B cell (primary cell): ENCODE measurements at regions not wholly inside any gene's neighbourhood (a gene's known extent, or its start where the extent isn't known, plus 50 kb on each side); places are given as distances from the start of the nearest gene placed in this dataset.

Experiments
- ATAC-seq: fragments of 200-7000 bp; cut with Tn5 transposase; one replicate; pipeline ENCODE4 v1.10.0; 2021; ENCODE audit warnings: low read depth, mild to moderate bottlenecking, moderate number of reproducible peaks, moderate library complexity
- CTCF ChIA-PET: fragments of 350-600 bp; sonication (Branson Sonifier 250); formaldehyde crosslinking; loops from one replicate; lab custom pipeline; 2021; ENCODE audit warnings: antibody characterized with exemption, inconsistent platforms; lab: Charles Lee
- POLR2A ChIA-PET: fragments of 350-600 bp; sonication (Branson Sonifier 250); formaldehyde crosslinking; loops from one replicate; lab custom pipeline; 2021; ENCODE audit warnings: antibody characterized with exemption; lab: Charles Lee
- DNase-seq: peaks from one replicate; pipeline ENCODE4 v3.0.0; 2013
- H2AFZ ChIP-seq: 2 replicates; pipeline ENCODE4 v1.6.1; 2012; ENCODE audit warnings: mild to moderate bottlenecking, low read depth, low read length; ENCODE audit not compliant: insufficient read depth, poor library complexity, severe bottlenecking
- H3K27ac ChIP-seq, 2 donors: 1 replicate in 1 of 2; 2 replicates in 1 of 2; pipeline ENCODE4 v1.5.1; 2012 to 2013; ENCODE audit warnings: low read length in 2 of 2, mild to moderate bottlenecking in 2 of 2, moderate library complexity in 1 of 2
- H3K27me3 ChIP-seq, 4 experiments: fragments of 200-600 bp in 1 of 4; sonication (generic) in 1 of 4; replicated peaks in 1 of 4; 1 replicate in 2 of 4; 2 replicates in 2 of 4; pipeline versions ENCODE4 v1.6.1 to v1.7.0; 2013 to 2016; ENCODE audit warnings: low read length in 3 of 4, mild to moderate bottlenecking in 2 of 4, mixed read lengths in 1 of 4, moderate library complexity in 1 of 4; ENCODE audit not compliant: insufficient read depth in 4 of 4, control insufficient read depth in 3 of 4; ENCODE audit errors: control extremely low read depth in 1 of 4
- H3K36me3 ChIP-seq, 2 experiments: replicated peaks in 1 of 2; 1 replicate in 1 of 2; 2 replicates in 1 of 2; pipeline versions ENCODE4 v1.6.1 to v1.7.1; 2013; ENCODE audit warnings: low read length in 1 of 2; ENCODE audit not compliant: insufficient read depth in 2 of 2, control insufficient read depth in 1 of 2; ENCODE audit errors: control extremely low read depth in 1 of 2, extremely low read depth in 1 of 2
- H3K4me1 ChIP-seq, 2 donors: fragments of 200-600 bp in 1 of 2; sonication (generic) in 1 of 2; 1 replicate in 1 of 2; 2 replicates in 1 of 2; pipeline versions ENCODE4 v1.5.1 to v1.6.1; 2013 to 2017; ENCODE audit warnings: low read length in 2 of 2; ENCODE audit not compliant: control insufficient read depth in 2 of 2, insufficient read depth in 2 of 2
- H3K4me2 ChIP-seq: replicated peaks from 2 replicates; pipeline ENCODE3; 2012; ENCODE audit warnings: mild to moderate bottlenecking, low read depth, low read length; ENCODE audit not compliant: poor library complexity, severe bottlenecking
- H3K4me3 ChIP-seq, 5 experiments: fragments of 200-600 bp in 1 of 5; sonication (generic) in 1 of 5; 1 replicate in 3 of 5; 2 replicates in 2 of 5; pipeline versions ENCODE4 v1.5.1 to v1.7.0; 2011 to 2016; ENCODE audit warnings: low read length in 4 of 5, mild to moderate bottlenecking in 4 of 5, low read depth in 2 of 5, control low read depth in 1 of 5, moderate library complexity in 1 of 5; ENCODE audit not compliant: insufficient read depth in 1 of 5; ENCODE audit errors: control extremely low read depth in 1 of 5, extremely low read depth in 1 of 5
- H3K79me2 ChIP-seq: fragments of 200-600 bp; sonication (generic); one replicate; pipeline ENCODE4 v1.6.0; 2016; ENCODE audit warnings: low read length; ENCODE audit not compliant: control insufficient read depth, insufficient read depth
- H3K9ac ChIP-seq: fragments of 200-600 bp; sonication (generic); 2 replicates; pipeline ENCODE4 v1.6.1; 2017; ENCODE audit warnings: mild to moderate bottlenecking, low read length, moderate library complexity
- H3K9me3 ChIP-seq, 3 donors: one replicate each; pipeline versions ENCODE4 v1.6.1 to v1.7.1; 2013; ENCODE audit warnings: low read length in 2 of 3; ENCODE audit not compliant: control insufficient read depth in 2 of 3, insufficient read depth in 1 of 3; ENCODE audit errors: control extremely low read depth in 1 of 3
- H4K20me1 ChIP-seq: 2 replicates; pipeline ENCODE4 v1.6.0; 2012; ENCODE audit warnings: mild to moderate bottlenecking, low read length; ENCODE audit not compliant: insufficient read depth, control insufficient read depth, poor library complexity, severe bottlenecking
- H3K27ac Mint-ChIP-seq: one replicate; pipeline ENCODE4 v1.8.0; 2021; ENCODE audit warnings: mixed read lengths
- H3K27me3 Mint-ChIP-seq: one replicate; pipeline ENCODE4 v1.8.0; 2021; ENCODE audit warnings: mixed read lengths
- H3K4me1 Mint-ChIP-seq: one replicate; pipeline ENCODE4 v1.8.0; 2021; ENCODE audit warnings: mixed read lengths
- H3K4me3 Mint-ChIP-seq: one replicate; pipeline ENCODE4 v1.8.0; 2021; ENCODE audit warnings: mixed read lengths
- H3K9me3 Mint-ChIP-seq: one replicate; pipeline ENCODE4 v1.8.0; 2022; ENCODE audit warnings: mixed read lengths; ENCODE audit not compliant: insufficient read depth
- CTCF ChIP-seq: fragments of 200-600 bp; IDR thresholded peaks from one replicate; pipeline ENCODE4 v1.8.0; 2022; ENCODE audit warnings: antibody characterized with exemption, mild to moderate bottlenecking
- EZH2 ChIP-seq: IDR thresholded peaks from 2 replicates; pipeline ENCODE4 v1.6.1; 2012; ENCODE audit warnings: borderline replicate concordance, low read depth, mild to moderate bottlenecking, moderate library complexity, low read length; ENCODE audit not compliant: insufficient read depth, poor library complexity, severe bottlenecking
- WGBS: methylation state at CpG from one replicate; pipeline ENCODE4 v1.1.5; 2013; ENCODE audit warnings: missing lambda C conversion rate; ENCODE audit not compliant: insufficient coverage; 5-methylcytosine and 5-hydroxymethylcytosine counted together
- intact Hi-C: fragments of 100-400 bp; cut with micrococcal nuclease; formaldehyde crosslinking; loops from one replicate; pipeline ENCODE4 v1.10.0; 2022

GRCh38 chr10:124249196-124249595, 155.8 kb upstream of the CHST15 start:
- whole genome bisulfite sequencing = 85% methylated on average over 2 of the region's 6 CpGs
- ATAC-seq = no peak
- CTCF ChIA-PET = no interaction called here
- Histone ChIP-seq H3K9ac (no peak overlapping the region), H2AFZ (no peak overlapping the region), H3K4me1 (peaks cover 11 to 15% of the 10 kb centered on the region in 2 donors), H3K36me3 (no peaks in the 10 kb centered on the region), H3K27ac (no peak overlapping the region), H3K9me3 (no peaks in the 10 kb centered on the region), H3K4me3 (no peak overlapping the region), H3K4me2 (no peak overlapping the region), H4K20me1 (no peaks in the 10 kb centered on the region), H3K79me2 (no peaks in the 10 kb centered on the region), H3K27me3 (peaks cover 0 to 7% (median 0%) of the 10 kb centered on the region in 4 experiments)
- Mint-ChIP-seq H3K4me1 (peaks cover 30% of the 10 kb centered on the region), H3K9me3 (no peaks in the 10 kb centered on the region), H3K27me3 (peaks cover 3% of the 10 kb centered on the region), H3K4me3 (no peak overlapping the region), H3K27ac (no peak overlapping the region)
- TF ChIP-seq CTCF (no peak), EZH2 (no peak)
- DNase-seq = no peak
- POLR2A ChIA-PET = no interaction called here
- intact Hi-C loops = no loop called here

- H3K27me3 Mint-ChIP-seq = peaks cover 3% of the 10 kb centered on the region
- peaks cover 0 to 7% (median 0%) of the 10 kb centered on the region in 4 experiments for H3K27me3 ChIP-seq
- H3K9ac ChIP-seq = no peak overlapping the region
- no peaks in the 10 kb centered on the region for H3K9me3 Mint-ChIP-seq
- H3K4me3 Mint-ChIP-seq = no peak overlapping the region
- H3K4me2 ChIP-seq = no peak overlapping the region
- H3K27ac Mint-ChIP-seq = no peak overlapping the region
- TF ChIP-seq EZH2 (no peak), CTCF (no peak)
- H4K20me1 ChIP-seq = no peaks in the 10 kb centered on the region
- no peaks in the 10 kb centered on the region for H3K36me3 ChIP-seq
- no peaks in the 10 kb centered on the region for H3K79me2 ChIP-seq
- no peak overlapping the region for H3K4me3 ChIP-seq
- POLR2A ChIA-PET = no interaction called here
- ATAC-seq (no peak), DNase-seq (no peak)
- intact Hi-C loops = no loop called here
- peaks cover 11 to 15% of the 10 kb centered on the region in 2 donors for H3K4me1 ChIP-seq
- CTCF ChIA-PET = no interaction called here
- no peaks in the 10 kb centered on the region for H3K9me3 ChIP-seq
- no peak overlapping the region for H2AFZ ChIP-seq
- WGBS = 87% methylated on average over 15 of the region's 18 CpGs
- H3K4me1 Mint-ChIP-seq = peaks cover 30% of the 10 kb centered on the region
- H3K27ac ChIP-seq = no peak overlapping the region
These were observed 155.0 kb upstream of the CHST15 start for GRCh38 chr10:124248056-124249045.
